Fibroblast of lung (primary cell): ENCODE measurements at regions not wholly inside any gene's neighbourhood (a gene's known extent, or its start where the extent isn't known, plus 50 kb on each side); places are given as distances from the start of the nearest gene placed in this dataset.

Experiments used
- EZH2 ChIP-seq: IDR thresholded peaks from 2 replicates; pipeline ENCODE4 v1.5.1; 2012; ENCODE audit warnings: low read length, control low read depth, mild to moderate bottlenecking; ENCODE audit errors: missing control alignments
- TF ChIP-seq, protein P1 (sequence below), 2 donors: IDR thresholded peaks in 1 of 2; conservative IDR thresholded peaks in 1 of 2; 1 replicate in 1 of 2; 2 replicates in 1 of 2; pipeline ENCODE4 v1.5.1; 2011 to 2012; ENCODE audit warnings: low read length in 2 of 2, control low read depth in 1 of 2, inconsistent platforms in 1 of 2, low read depth in 1 of 2, mild to moderate bottlenecking in 1 of 2

DNA sequence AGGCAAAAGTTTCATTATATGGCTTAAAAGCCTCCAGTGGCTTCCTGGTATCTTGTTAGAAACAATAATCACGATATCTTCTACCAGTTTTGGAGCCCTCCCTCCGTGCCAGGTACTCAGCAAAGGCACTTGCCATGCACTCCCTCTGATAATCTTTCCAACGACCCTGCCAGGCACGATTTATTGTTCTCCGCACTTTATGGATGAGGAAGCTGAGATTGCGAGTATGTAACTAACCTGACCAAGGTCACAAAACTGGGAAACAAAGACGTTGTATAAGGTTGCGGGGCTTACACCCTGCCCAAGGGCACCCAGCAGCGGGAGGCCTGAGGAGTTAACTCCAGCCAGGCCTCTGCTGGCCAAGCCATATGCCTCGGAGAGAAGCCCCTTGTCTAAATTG is 218.1 kb downstream of the SNX19 start:
- TF ChIP-seq, protein P1, sequence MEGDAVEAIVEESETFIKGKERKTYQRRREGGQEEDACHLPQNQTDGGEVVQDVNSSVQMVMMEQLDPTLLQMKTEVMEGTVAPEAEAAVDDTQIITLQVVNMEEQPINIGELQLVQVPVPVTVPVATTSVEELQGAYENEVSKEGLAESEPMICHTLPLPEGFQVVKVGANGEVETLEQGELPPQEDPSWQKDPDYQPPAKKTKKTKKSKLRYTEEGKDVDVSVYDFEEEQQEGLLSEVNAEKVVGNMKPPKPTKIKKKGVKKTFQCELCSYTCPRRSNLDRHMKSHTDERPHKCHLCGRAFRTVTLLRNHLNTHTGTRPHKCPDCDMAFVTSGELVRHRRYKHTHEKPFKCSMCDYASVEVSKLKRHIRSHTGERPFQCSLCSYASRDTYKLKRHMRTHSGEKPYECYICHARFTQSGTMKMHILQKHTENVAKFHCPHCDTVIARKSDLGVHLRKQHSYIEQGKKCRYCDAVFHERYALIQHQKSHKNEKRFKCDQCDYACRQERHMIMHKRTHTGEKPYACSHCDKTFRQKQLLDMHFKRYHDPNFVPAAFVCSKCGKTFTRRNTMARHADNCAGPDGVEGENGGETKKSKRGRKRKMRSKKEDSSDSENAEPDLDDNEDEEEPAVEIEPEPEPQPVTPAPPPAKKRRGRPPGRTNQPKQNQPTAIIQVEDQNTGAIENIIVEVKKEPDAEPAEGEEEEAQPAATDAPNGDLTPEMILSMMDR (conservative IDR thresholded peaks at IDR 0.05 in 1 of 2, IDR thresholded peaks at IDR 0.05 in 1 of 2; ENCODE audit: low read depth in 1 of 2, low read length in 2 of 2) = no peak
- no peak for TF ChIP-seq EZH2
